Liver (tissue), 8 donors: ENCODE measurements at regions not wholly inside any gene's neighbourhood (a gene's known extent, or its start where the extent isn't known, plus 50 kb on each side); places are given as distances from the start of the nearest gene placed in this dataset.

Experiments
- DNase-seq: peaks from one replicate; pipeline ENCODE4 v3.0.0-alpha.2; 2017; ENCODE audit warnings: low spot score
- H3K27ac ChIP-seq, 2 donors: one replicate each; pipeline ENCODE4 v1.7.0; 2013; ENCODE audit warnings: inconsistent platforms in 2 of 2, low read length in 2 of 2, control low read depth in 1 of 2, low read depth in 1 of 2, mild to moderate bottlenecking in 1 of 2
- H3K27me3 ChIP-seq, 4 donors: one replicate each; pipeline versions ENCODE4 v1.6.1 to v1.7.0; 2013; ENCODE audit warnings: low read length in 3 of 4, inconsistent platforms in 1 of 4, mild to moderate bottlenecking in 1 of 4, moderate library complexity in 1 of 4; ENCODE audit not compliant: control insufficient read depth in 4 of 4, insufficient read depth in 4 of 4
- H3K36me3 ChIP-seq, 4 donors: one replicate each; pipeline versions ENCODE4 v1.6.1 to v1.7.0; 2013; ENCODE audit warnings: low read length in 3 of 4, mild to moderate bottlenecking in 3 of 4, low read depth in 1 of 4, moderate library complexity in 1 of 4; ENCODE audit not compliant: control insufficient read depth in 4 of 4, insufficient read depth in 3 of 4
- H3K4me1 ChIP-seq, 4 donors: one replicate each; pipeline versions ENCODE4 v1.6.1 to v1.7.0; 2013; ENCODE audit warnings: low read length in 3 of 4, mild to moderate bottlenecking in 3 of 4, moderate library complexity in 1 of 4; ENCODE audit not compliant: control insufficient read depth in 4 of 4, insufficient read depth in 4 of 4
- H3K4me3 ChIP-seq, 3 donors: one replicate each; pipeline versions ENCODE4 v1.6.1 to v1.7.0; 2013; ENCODE audit warnings: low read length in 3 of 3, control low read depth in 1 of 3, low read depth in 1 of 3, mild to moderate bottlenecking in 1 of 3
- H3K9ac ChIP-seq, 2 donors: one replicate each; pipeline ENCODE4 v1.7.0; 2013; ENCODE audit warnings: low read length in 2 of 2, mild to moderate bottlenecking in 2 of 2, moderate library complexity in 2 of 2, control low read depth in 1 of 2, low read depth in 1 of 2
- H3K9me3 ChIP-seq, 4 donors: one replicate each; pipeline versions ENCODE4 v1.6.1 to v1.7.0; 2013; ENCODE audit warnings: low read length in 3 of 4; ENCODE audit not compliant: control insufficient read depth in 4 of 4
- EGR1 ChIP-seq, 2 donors: IDR thresholded peaks; 2 replicates each; pipeline ENCODE4 v1.6.1; 2016 to 2018; ENCODE audit warnings: antibody characterized with exemption in 2 of 2, low read depth in 2 of 2
- FOXA1 ChIP-seq: IDR thresholded peaks from 2 replicates; pipeline ENCODE4 v1.6.1; 2016; ENCODE audit warnings: antibody characterized with exemption
- FOXA2 ChIP-seq: IDR thresholded peaks from 2 replicates; pipeline ENCODE4 v1.6.1; 2016; ENCODE audit warnings: antibody characterized with exemption
- GABPA ChIP-seq, 2 donors: IDR thresholded peaks in 1 of 2; conservative IDR thresholded peaks in 1 of 2; 2 replicates each; pipeline ENCODE4 v1.6.1; 2016; ENCODE audit warnings: antibody characterized with exemption in 2 of 2, mild to moderate bottlenecking in 1 of 2, moderate library complexity in 1 of 2
- HNF4A ChIP-seq, 2 donors: conservative IDR thresholded peaks; 2 replicates each; pipeline ENCODE4 v1.6.1; 2016; ENCODE audit warnings: antibody characterized with exemption in 2 of 2, mild to moderate bottlenecking in 2 of 2
- HNF4G ChIP-seq: IDR thresholded peaks from 2 replicates; pipeline ENCODE4 v1.6.1; 2016; ENCODE audit warnings: antibody characterized with exemption
- JUND ChIP-seq, 2 donors: IDR thresholded peaks; 2 replicates each; pipeline ENCODE4 v1.6.1; 2016; ENCODE audit warnings: antibody characterized with exemption in 2 of 2
- NR2F2 ChIP-seq: IDR thresholded peaks from 2 replicates; pipeline ENCODE4 v1.6.1; 2016; ENCODE audit warnings: antibody characterized with exemption
- RAD21 ChIP-seq, 2 donors: IDR thresholded peaks; 2 replicates each; pipeline ENCODE4 v1.6.1; 2016; ENCODE audit warnings: antibody characterized with exemption in 2 of 2, mild to moderate bottlenecking in 2 of 2
- RXRA ChIP-seq, 2 donors: IDR thresholded peaks; 2 replicates each; pipeline ENCODE4 v1.6.1; 2017 to 2018; ENCODE audit warnings: antibody characterized with exemption in 2 of 2, mild to moderate bottlenecking in 1 of 2
- SP1 ChIP-seq: IDR thresholded peaks from 2 replicates; pipeline ENCODE4 v1.6.1; 2018; ENCODE audit warnings: antibody characterized with exemption, mild to moderate bottlenecking
- TAF1 ChIP-seq: conservative IDR thresholded peaks from 2 replicates; pipeline ENCODE4 v1.6.1; 2016; ENCODE audit warnings: antibody characterized with exemption, mild to moderate bottlenecking
- YY1 ChIP-seq: IDR thresholded peaks from 2 replicates; pipeline ENCODE4 v1.6.1; 2016; ENCODE audit warnings: antibody characterized with exemption, mild to moderate bottlenecking
- WGBS: extraction: QIAGEN DNeasy Blood & Tissue Kit; methylation state at CpG from one replicate; pipeline ENCODE4 v1.1.7; 2013; 5-methylcytosine and 5-hydroxymethylcytosine counted together
- TF ChIP-seq, protein P1 (sequence below): IDR thresholded peaks from 2 replicates; pipeline ENCODE4 v1.6.1; 2016; ENCODE audit warnings: antibody characterized with exemption, mild to moderate bottlenecking
- TF ChIP-seq, protein P2 (sequence below): fragments of 150-350 bp; IDR thresholded peaks from 2 replicates; pipeline ENCODE4 v1.5.1; 2017; ENCODE audit warnings: improper control_type of control experiment, low read depth, low read length; ENCODE audit not compliant: missing input control
- TF ChIP-seq, protein P3 (sequence below): IDR thresholded peaks from 2 replicates; pipeline ENCODE4 v1.6.1; 2016; ENCODE audit warnings: antibody characterized with exemption
- TF ChIP-seq, protein P4 (sequence below): IDR thresholded peaks from 2 replicates; pipeline ENCODE4 v1.6.1; 2016; ENCODE audit warnings: antibody characterized with exemption
- TF ChIP-seq, protein P5 (sequence below): IDR thresholded peaks from 2 replicates; pipeline ENCODE4 v1.6.1; 2016; ENCODE audit warnings: antibody characterized with exemption
- donor health status: healthy.
- donor health status: healthy.
- donor health status: healthy.
- donor health status: healthy.
- donor health status: healthy.

DNA sequence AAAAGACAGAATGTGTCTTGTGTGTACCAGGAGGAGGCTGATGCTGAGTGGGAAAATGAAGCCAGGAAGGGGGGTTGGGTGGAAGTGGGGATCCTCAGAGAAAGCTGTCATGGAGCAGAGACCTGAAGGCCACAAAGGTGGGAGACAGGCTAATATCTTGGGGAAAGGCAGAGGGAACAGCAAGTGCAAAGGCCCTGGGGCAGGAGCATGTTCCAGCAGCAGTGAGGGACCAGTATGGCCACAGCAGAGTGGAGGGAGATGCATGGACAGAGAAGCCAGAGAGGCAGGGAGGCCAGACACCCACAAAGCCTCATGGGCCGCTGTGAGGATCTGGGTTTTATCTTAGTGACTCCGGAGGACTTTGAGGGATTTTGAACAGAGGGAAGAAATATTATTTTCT lies 254.2 kb upstream of the SULF2 start:
- H3K9me3 ChIP-seq = no peaks in the 10 kb centered on the region
- no peak overlapping the region for H3K4me3 ChIP-seq
- DNase-seq = no peak
- no peaks in the 10 kb centered on the region for H3K36me3 ChIP-seq
- no peak overlapping the region for H3K27ac ChIP-seq
- H3K4me1 ChIP-seq = no peaks in the 10 kb centered on the region
- H3K9ac ChIP-seq = no peak overlapping the region
- 98% methylated on average over 2 of the region's 2 CpGs for WGBS
- TF ChIP-seq RXRA (IDR thresholded peaks at IDR 0.05) = no peak
- no peak for TF ChIP-seq HNF4A (conservative IDR thresholded peaks at IDR 0.05)
- TF ChIP-seq, protein P1, sequence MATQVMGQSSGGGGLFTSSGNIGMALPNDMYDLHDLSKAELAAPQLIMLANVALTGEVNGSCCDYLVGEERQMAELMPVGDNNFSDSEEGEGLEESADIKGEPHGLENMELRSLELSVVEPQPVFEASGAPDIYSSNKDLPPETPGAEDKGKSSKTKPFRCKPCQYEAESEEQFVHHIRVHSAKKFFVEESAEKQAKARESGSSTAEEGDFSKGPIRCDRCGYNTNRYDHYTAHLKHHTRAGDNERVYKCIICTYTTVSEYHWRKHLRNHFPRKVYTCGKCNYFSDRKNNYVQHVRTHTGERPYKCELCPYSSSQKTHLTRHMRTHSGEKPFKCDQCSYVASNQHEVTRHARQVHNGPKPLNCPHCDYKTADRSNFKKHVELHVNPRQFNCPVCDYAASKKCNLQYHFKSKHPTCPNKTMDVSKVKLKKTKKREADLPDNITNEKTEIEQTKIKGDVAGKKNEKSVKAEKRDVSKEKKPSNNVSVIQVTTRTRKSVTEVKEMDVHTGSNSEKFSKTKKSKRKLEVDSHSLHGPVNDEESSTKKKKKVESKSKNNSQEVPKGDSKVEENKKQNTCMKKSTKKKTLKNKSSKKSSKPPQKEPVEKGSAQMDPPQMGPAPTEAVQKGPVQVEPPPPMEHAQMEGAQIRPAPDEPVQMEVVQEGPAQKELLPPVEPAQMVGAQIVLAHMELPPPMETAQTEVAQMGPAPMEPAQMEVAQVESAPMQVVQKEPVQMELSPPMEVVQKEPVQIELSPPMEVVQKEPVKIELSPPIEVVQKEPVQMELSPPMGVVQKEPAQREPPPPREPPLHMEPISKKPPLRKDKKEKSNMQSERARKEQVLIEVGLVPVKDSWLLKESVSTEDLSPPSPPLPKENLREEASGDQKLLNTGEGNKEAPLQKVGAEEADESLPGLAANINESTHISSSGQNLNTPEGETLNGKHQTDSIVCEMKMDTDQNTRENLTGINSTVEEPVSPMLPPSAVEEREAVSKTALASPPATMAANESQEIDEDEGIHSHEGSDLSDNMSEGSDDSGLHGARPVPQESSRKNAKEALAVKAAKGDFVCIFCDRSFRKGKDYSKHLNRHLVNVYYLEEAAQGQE = no peak
- TF ChIP-seq, protein P2, sequence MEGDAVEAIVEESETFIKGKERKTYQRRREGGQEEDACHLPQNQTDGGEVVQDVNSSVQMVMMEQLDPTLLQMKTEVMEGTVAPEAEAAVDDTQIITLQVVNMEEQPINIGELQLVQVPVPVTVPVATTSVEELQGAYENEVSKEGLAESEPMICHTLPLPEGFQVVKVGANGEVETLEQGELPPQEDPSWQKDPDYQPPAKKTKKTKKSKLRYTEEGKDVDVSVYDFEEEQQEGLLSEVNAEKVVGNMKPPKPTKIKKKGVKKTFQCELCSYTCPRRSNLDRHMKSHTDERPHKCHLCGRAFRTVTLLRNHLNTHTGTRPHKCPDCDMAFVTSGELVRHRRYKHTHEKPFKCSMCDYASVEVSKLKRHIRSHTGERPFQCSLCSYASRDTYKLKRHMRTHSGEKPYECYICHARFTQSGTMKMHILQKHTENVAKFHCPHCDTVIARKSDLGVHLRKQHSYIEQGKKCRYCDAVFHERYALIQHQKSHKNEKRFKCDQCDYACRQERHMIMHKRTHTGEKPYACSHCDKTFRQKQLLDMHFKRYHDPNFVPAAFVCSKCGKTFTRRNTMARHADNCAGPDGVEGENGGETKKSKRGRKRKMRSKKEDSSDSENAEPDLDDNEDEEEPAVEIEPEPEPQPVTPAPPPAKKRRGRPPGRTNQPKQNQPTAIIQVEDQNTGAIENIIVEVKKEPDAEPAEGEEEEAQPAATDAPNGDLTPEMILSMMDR = no peak
- TF ChIP-seq HNF4G = no peak
- no peak for TF ChIP-seq TAF1
- no peak for TF ChIP-seq SP1
- TF ChIP-seq JUND (IDR thresholded peaks at IDR 0.05) = no peak
- TF ChIP-seq, protein P3, sequence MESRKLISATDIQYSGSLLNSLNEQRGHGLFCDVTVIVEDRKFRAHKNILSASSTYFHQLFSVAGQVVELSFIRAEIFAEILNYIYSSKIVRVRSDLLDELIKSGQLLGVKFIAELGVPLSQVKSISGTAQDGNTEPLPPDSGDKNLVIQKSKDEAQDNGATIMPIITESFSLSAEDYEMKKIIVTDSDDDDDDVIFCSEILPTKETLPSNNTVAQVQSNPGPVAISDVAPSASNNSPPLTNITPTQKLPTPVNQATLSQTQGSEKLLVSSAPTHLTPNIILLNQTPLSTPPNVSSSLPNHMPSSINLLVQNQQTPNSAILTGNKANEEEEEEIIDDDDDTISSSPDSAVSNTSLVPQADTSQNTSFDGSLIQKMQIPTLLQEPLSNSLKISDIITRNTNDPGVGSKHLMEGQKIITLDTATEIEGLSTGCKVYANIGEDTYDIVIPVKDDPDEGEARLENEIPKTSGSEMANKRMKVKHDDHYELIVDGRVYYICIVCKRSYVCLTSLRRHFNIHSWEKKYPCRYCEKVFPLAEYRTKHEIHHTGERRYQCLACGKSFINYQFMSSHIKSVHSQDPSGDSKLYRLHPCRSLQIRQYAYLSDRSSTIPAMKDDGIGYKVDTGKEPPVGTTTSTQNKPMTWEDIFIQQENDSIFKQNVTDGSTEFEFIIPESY = no peak
- TF ChIP-seq, protein P4, sequence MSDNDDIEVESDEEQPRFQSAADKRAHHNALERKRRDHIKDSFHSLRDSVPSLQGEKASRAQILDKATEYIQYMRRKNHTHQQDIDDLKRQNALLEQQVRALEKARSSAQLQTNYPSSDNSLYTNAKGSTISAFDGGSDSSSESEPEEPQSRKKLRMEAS = no peak
- no peak for TF ChIP-seq RAD21 (IDR thresholded peaks at IDR 0.05)
- no peak for TF ChIP-seq EGR1 (IDR thresholded peaks at IDR 0.05; ENCODE audit: low read depth in 2 of 2)
- no peak for TF ChIP-seq YY1
- H3K27me3 ChIP-seq = peaks cover 0 to 3% (median 1%) of the 10 kb centered on the region in 4 donors

DNA sequence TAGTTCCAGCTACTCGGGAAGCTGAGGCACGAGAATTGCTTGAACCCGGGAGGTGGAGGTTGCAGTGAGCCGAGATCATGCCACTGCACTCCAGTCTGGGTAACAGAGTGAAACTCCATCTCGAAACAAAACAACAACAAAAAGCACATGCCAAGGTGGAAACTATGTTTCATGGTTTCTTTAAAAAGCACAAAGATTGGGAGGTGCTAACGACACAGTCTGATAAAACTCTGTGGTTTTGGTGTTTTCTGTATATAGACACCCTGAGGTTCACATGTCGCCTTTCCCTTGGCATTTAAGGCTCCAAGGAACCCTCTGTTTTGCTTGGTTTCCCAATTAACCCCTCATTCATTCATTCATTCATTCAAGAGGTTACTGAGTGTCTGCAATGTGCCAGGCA lies 253.4 kb upstream of the SULF2 start:
- H3K9ac ChIP-seq = no peak overlapping the region
- no peaks in the 10 kb centered on the region for H3K36me3 ChIP-seq
- no peaks in the 10 kb centered on the region for H3K9me3 ChIP-seq
- H3K27me3 ChIP-seq = peaks cover 0 to 3% (median 0%) of the 10 kb centered on the region in 4 donors
- no peak overlapping the region for H3K27ac ChIP-seq
- no peak for DNase-seq
- 89% methylated on average over 7 of the region's 7 CpGs for WGBS
- no peak overlapping the region for H3K4me3 ChIP-seq
- H3K4me1 ChIP-seq = no peaks in the 10 kb centered on the region
- no peak for TF ChIP-seq HNF4G
- TF ChIP-seq EGR1 (IDR thresholded peaks at IDR 0.05; ENCODE audit: low read depth in 2 of 2) = no peak
- no peak for TF ChIP-seq NR2F2
- TF ChIP-seq, protein P4 = no peak
- TF ChIP-seq, protein P5, sequence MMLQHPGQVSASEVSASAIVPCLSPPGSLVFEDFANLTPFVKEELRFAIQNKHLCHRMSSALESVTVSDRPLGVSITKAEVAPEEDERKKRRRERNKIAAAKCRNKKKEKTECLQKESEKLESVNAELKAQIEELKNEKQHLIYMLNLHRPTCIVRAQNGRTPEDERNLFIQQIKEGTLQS = no peak
- no peak for TF ChIP-seq FOXA1
- TF ChIP-seq FOXA2 = no peak
- TF ChIP-seq, protein P2 = no peak
- no peak for TF ChIP-seq TAF1
- no peak for TF ChIP-seq HNF4A (conservative IDR thresholded peaks at IDR 0.05)
- TF ChIP-seq RAD21 (IDR thresholded peaks at IDR 0.05) = no peak
- no peak for TF ChIP-seq YY1
- TF ChIP-seq, protein P1 = no peak
- no peak for TF ChIP-seq RXRA (IDR thresholded peaks at IDR 0.05)
- TF ChIP-seq GABPA (IDR thresholded peaks at IDR 0.05 in 1 of 2, conservative IDR thresholded peaks at IDR 0.05 in 1 of 2) = no peak
